C1 segment of cervical spinal cord (tissue), 14 donors: ENCODE measurements at regions not wholly inside any gene's neighbourhood (a gene's known extent, or its start where the extent isn't known, plus 50 kb on each side); places are given as distances from the start of the nearest gene placed in this dataset.
"Not testable (repeated sequence)": the region's sequence is repeated elsewhere in the genome, so short reads cannot be mapped to it uniquely, and the experiment has no call there.

Experiments used
- DNase-seq, 14 donors: peaks; one replicate each; lab custom pipeline; 2025; lab: John Stamatoyannopoulos, UW

DNA sequence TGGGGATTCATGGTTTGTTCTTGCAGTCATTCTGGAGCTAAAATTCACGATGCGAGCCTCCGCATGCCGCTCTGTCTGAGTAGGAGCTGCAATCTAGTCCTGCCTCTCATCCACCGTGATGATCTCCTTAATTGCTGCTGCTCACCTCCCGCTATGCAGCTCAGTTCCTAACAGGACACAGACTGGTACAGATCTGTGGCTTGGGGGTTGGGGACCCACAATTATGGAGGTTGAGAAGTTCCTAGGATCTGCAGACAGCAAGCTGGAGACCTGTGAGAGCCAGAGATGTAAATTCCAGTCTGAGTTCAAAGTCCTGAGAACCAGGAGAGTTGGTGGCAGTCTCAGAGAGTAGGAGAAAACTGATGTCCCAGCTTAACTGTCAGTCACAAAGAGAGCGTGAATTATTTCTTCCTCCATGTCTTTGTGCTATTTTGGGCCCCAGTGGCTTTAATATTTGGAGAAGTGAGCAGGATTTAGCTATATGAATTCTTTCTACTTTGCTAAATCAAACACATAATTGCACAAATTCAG, 378.7 kb upstream of the MAN1A1 start:
- DNase-seq = no peak

GRCh38 chr6:119727504-119728219, 378.1 kb upstream of the MAN1A1 start:
- DNase-seq = no peak

- DNase-seq = not testable (repeated sequence)
Observed at GRCh38 chr6:119726912-119727311, 377.4 kb upstream of the MAN1A1 start.

DNA sequence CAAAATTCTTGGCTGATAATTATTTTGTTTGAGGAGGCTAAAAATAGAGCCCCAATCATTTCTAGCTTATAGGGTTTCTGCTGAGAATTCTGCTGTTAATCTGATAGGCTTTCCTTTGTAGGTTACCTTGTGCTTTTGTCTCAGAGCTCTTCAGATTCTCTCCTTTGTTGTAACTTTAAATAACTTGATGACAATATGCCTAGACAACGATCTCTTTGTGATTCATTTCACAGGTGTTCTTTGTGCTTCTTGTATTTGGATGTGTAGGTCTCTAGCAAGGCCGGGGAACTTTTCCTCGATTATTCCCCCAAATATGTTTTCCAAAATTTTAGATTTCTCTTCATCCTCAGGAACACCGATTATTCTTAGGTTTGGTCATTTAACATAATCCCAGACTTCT, 376.5 kb upstream of the MAN1A1 start:
- no peak for DNase-seq

- DNase-seq = no peak
Observed at GRCh38 chr6:119720160-119720559, 370.6 kb upstream of the MAN1A1 start.

DNA sequence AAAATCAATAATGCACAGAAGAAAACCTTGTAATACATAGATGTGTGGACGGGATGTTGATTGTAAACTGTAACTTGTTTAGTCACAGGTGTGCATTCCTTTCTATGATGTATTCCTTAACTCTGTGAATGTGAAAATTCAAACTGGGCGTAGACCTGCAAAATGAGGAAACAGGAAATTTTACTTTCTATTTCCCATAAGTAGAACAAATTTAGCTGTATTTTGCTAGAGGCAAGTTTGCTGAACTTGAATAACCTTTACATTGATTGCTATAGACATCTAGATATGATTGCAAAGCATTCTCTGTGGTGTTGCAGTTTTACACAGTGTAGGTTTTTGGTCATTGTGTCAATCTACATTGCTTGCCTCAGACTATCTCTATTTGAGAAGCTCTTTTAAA, 368.4 kb upstream of the MAN1A1 start:
- no peak for DNase-seq

DNA sequence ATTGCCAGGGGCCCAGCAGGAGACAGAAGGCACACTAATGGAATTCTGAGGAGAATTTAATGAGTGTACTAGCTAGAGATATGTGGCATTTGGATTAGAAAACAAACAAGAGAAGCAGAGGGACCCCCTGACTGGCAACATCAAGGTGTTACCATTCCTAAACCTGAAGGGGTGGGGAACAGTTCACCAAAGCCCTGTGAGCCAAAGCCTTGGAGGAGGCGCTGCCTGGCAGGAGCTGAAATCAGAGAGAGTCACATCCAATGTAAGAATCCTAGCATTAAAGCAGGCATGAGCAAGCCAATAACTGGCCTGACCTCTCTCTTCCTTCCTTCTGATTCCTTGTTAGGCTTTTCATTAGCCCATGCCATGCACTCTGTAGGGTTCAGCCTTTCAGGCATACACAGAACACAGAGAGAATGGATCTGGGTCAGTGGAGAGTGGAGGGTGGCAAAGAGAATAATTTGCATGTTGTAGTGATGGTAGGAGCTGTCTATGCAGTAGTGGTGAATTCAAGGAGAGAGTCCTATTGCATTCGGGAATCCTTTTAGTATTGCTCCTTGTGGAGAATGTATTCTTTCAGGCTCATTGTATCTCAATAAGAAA, 367.2 kb upstream of the MAN1A1 start:
- DNase-seq = no peak

- no peak for DNase-seq
Observed at GRCh38 chr6:119713903-119714302, 364.3 kb upstream of the MAN1A1 start.

GRCh38 chr6:119686644-119687043, 337.1 kb upstream of the MAN1A1 start:
- DNase-seq = no peak

- DNase-seq = no peak
Observed at GRCh38 chr6:119686240-119686639, 336.7 kb upstream of the MAN1A1 start.

DNA sequence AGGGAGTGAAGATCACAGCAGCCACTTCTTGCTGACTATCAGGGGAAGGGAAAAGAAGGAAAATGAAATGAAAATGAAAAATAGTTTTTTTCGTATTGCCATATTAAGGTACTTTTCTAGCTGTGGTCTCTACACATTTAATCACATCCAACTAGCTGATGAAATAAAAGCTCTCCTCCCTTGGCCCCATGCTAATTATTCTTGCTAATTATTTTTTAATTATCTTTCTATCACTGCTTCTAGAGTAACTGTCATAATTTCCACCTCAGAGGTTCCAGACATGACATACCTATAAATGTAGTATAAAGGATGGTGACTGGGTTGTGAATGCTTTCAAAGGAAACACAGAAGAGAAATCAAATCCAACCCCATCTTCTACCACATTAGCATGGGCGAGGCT, 334.1 kb upstream of the MAN1A1 start:
- no peak for DNase-seq

- DNase-seq = no peak
Observed at GRCh38 chr6:119683031-119683430, 333.5 kb upstream of the MAN1A1 start.

GRCh38 chr6:119678961-119679360, 329.4 kb upstream of the MAN1A1 start:
- no peak for DNase-seq

GRCh38 chr6:119677384-119677783, 327.8 kb upstream of the MAN1A1 start:
- no peak for DNase-seq

DNA sequence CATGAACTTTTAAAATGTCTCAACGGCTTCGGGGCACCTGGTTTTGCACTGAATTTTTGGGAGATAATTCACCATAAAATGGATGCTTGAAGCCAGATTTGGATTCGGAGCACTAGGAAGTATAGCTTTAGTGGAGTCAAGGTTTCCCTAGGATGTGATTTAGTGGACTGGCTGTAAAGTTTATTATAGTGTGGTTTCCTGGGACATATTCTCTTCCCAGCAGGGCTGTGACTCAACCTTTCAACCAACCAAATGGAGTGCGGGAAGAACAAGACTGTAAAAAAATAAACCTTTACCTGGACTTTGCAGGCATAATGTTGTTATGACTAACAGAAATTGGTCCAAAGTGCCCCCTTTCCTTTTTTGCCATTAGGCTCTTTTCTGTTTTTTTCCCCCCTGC, 327.4 kb upstream of the MAN1A1 start:
- no peak for DNase-seq

DNA sequence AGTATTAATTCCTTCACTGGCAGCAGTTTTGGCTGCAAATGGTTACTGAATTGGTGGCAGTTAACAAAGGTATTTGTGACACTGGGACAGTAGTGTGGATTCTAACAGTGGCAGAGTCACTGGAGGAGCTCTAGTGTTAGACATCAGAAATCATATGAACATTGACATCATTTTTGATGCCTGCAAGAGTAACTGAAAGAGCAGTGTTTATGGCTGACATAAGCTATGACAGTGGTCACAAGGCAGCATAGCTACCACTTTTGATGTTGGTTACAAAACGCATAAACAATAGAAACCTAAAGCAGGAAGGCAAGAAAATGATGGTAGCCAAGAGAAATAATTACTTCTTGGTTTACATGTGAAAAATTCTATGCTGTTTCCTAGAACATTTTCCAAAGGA, 326.7 kb upstream of the MAN1A1 start:
- DNase-seq = no peak

DNA sequence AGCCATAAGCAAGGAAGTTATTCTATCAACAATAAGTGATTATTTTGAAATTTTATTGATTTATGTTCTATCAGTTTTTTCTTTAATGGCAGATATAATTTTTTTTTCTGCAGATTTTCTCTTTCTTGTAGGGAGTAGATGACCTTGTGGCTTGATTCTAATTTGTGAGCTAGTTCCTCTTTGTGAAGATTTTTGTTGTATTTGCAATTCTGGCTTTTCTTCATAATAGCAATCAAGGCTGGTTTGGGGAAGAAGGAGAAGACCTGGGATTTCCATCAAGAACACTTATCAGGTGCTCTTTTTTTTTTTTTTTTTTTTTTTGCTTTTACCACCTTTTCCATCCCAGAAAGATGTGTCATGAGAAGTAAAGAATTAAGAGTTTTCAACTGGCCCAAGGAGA, 324.2 kb upstream of the MAN1A1 start:
- DNase-seq = no peak

- no peak for DNase-seq
Observed at GRCh38 chr6:119672725-119673124, 323.2 kb upstream of the MAN1A1 start.

DNA sequence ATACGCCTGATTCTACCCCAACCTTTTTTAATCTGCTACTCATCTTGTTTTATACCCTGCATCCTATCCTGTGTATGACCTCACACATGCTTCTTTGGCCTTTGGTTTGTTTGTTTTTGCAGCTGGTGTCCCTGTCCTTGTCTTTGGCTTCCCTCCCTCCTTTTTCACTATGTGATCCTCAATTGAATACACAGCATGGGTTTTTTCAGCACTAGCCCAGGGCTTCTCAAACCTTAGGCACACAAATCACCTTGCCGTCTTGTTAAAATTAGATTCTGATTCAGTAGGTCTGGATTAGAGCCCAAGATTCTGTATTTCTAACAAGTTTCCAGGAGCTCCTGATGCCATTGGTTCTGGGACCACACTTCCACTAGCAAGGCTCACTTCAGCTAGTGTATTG, 321.5 kb upstream of the MAN1A1 start:
- no peak for DNase-seq

- DNase-seq = no peak
Observed at GRCh38 chr6:119669221-119669620, 319.7 kb upstream of the MAN1A1 start.

DNA sequence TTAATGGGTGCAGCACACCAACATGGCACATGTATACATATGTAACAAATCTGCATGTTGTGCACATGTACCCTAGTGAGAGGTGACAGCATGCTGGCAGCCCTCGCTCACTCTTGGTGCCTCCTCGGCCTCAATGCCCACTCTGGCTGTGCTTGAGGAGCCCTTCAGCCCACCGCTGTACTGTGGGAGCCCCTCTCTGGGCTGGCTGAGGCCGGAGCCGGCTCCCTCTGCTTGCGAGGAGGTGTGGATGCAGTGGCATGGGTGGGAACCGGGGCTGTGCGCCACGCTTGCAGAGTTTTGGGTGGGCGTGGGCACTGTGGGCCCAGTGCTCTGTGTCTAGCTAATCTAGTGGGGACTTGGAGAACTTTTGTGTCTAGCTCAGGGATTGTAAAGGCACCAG, 315.9 kb upstream of the MAN1A1 start:
- not testable (repeated sequence) for DNase-seq

DNA sequence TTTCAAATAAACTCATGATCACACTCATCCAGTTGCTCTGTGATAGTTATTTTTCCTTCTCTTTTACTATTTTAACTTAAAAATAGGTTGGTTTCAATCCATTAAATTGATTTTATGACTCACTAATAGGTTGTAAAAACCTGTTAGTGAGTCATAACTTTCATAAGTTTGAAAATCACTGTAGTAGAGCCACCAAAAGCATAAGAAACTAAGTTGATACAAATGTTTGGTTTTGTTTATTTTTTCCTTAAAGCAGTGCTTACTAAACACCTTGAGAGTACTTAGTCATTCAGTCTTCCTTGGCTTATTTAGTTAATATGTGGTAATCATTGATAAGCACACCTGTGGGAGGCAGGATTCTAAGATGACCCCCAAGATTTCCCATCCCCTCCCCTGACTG, 312.1 kb upstream of the MAN1A1 start:
- DNase-seq = no peak

DNA sequence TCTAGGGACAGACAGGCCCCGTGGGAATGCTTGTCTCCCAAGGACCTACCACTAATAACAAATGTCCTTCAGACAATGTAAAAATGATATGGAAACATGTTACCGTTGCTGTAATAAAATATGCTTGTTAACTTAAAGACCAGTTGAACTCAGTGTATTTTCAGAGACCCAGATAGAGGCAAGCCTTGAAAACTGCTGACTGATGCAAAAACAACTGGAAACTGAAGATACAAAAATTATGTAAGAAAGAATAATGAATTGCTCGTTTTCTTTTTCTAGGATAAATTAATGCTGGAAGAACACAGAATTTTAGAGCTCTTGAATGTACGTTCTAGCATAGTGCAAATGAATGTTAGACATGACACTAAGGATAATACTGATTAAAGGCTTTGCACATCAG, 311.5 kb upstream of the MAN1A1 start:
- no peak for DNase-seq
